ENCODE measurements at regions not wholly inside any gene's neighbourhood (a gene's known extent, or its start where the extent isn't known, plus 50 kb on each side); places are given as distances from the start of the nearest gene placed in this dataset.

DNA sequence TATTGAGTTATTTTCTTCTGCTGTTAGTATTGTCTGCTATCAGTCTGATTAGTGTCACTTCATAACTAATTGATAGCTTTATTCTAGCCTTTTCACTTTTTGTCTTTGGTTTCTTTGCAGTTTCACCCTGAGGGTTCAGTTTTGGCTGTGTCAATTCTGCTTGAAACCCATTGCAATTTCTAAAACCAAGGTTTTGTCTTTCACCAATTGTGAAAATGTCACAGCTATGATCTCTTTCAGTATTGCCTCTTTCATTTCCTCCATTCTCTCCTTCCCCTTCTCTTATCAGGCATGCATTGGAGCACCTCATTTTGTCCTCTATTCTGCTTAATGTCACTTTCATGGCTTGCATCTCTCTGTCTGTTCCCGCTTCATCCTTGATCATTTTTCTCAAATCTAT lies 248.1 kb downstream of the YTHDC2 start:
- no peak for TF ChIP-seq POLR2AphosphoS5 (IDR thresholded peaks at IDR 0.05)
- TF ChIP-seq, protein P1, sequence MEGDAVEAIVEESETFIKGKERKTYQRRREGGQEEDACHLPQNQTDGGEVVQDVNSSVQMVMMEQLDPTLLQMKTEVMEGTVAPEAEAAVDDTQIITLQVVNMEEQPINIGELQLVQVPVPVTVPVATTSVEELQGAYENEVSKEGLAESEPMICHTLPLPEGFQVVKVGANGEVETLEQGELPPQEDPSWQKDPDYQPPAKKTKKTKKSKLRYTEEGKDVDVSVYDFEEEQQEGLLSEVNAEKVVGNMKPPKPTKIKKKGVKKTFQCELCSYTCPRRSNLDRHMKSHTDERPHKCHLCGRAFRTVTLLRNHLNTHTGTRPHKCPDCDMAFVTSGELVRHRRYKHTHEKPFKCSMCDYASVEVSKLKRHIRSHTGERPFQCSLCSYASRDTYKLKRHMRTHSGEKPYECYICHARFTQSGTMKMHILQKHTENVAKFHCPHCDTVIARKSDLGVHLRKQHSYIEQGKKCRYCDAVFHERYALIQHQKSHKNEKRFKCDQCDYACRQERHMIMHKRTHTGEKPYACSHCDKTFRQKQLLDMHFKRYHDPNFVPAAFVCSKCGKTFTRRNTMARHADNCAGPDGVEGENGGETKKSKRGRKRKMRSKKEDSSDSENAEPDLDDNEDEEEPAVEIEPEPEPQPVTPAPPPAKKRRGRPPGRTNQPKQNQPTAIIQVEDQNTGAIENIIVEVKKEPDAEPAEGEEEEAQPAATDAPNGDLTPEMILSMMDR (IDR thresholded peaks at IDR 0.05): no peak
- TF ChIP-seq POLR2A (IDR thresholded peaks at IDR 0.05): no peak

Measured in breast epithelium (tissue), 3 donors.